ENCODE measurements at regions not wholly inside any gene's neighbourhood (a gene's known extent, or its start where the extent isn't known, plus 50 kb on each side); places are given as distances from the start of the nearest gene placed in this dataset.

GRCh38 chr6:181049-181654 is 111.1 kb upstream of the DUSP22 start:
- H3K27ac ChIP-seq (ENCODE audit: low read length), result no peak overlapping the region

DNA sequence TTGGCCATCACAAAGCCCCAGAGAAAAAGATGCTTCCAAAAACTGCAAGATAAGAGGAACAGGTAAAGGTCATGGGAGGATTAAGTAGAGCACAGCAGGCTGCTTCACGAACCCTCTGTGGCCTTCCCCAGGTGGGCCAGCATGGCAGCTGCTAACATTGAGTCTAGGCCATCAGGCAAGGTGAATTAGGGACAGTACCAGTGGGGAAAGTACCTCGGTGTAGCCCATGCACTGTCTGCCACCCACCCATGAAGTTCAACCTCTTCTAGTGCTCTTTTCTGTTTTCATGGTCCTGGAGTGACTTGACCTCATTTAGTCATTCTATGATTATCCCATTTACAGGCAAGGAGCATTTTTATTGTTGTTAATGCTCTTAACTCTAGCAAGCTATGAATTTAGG is 108.6 kb upstream of the DUSP22 start:
- H3K36me3 ChIP-seq (ENCODE audit: insufficient read depth, low read depth, low read length), result no peaks in the 10 kb centered on the region
- peaks cover 2% of the 10 kb centered on the region; the same call in 1 of the 2 replicates for H3K9me3 ChIP-seq (ENCODE audit: insufficient read depth, low read depth, low read length)
- no peaks in the 10 kb centered on the region for H3K27me3 ChIP-seq (ENCODE audit: insufficient read depth, low read length)
- no peak overlapping the region for H3K9ac ChIP-seq (ENCODE audit: low read depth, low read length)
- H3K27ac ChIP-seq (ENCODE audit: low read length), result no peak overlapping the region
- 0 out of 2 replicates have a peak, but pooled peaks cover 2% of the 10 kb centered on the region for H3K4me1 ChIP-seq (ENCODE audit: insufficient read depth, low read length)
- H3K4me3 ChIP-seq (ENCODE audit: low read length), result no peak overlapping the region

More at GRCh38 chr6:181049-181654, 111.1 kb upstream of the DUSP22 start:
- peaks cover 13% of the 10 kb centered on the region; the same call in 1 of the 2 replicates for H3K9me3 ChIP-seq (ENCODE audit: insufficient read depth, low read depth, low read length)
- H3K4me1 ChIP-seq (ENCODE audit: insufficient read depth, low read length), result no peaks in the 10 kb centered on the region
- no peak overlapping the region for H3K4me3 ChIP-seq (ENCODE audit: low read length)
- H3K27me3 ChIP-seq (ENCODE audit: insufficient read depth, low read length), result no peaks in the 10 kb centered on the region
- H3K9ac ChIP-seq (ENCODE audit: low read depth, low read length), result no peak overlapping the region
- no peaks in the 10 kb centered on the region for H3K36me3 ChIP-seq (ENCODE audit: insufficient read depth, low read depth, low read length)

DNA sequence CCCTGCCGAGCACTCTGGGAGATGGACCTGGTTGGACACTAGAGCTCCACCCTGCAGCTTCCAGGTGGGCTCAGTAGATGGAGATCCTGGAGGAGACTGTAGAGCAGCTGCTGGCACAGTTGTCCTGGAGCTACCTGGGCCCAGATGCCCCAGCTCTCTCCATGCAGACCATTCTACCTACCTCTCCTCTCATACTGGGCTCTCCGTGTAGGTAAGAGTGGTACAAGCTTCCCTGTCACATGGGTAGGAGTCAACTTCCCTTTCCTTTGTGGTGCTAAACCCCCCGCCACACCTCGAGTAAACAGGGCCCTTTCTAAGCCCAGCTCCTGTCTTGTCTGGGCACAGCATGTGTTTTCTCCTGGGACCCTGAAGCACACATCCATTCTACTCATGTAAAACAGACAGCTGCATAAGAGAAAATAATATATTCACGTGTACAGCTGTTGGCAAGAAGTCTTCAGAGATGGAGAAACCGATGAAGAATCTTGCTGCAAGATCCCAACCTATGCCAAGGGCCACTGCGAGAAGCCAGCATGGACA is 108.1 kb upstream of the DUSP22 start:
- H3K27me3 ChIP-seq (ENCODE audit: insufficient read depth, low read length), result no peaks in the 10 kb centered on the region
- H3K27ac ChIP-seq (ENCODE audit: low read length), result no peak overlapping the region
- no peaks in the 10 kb centered on the region for H3K9me3 ChIP-seq (ENCODE audit: insufficient read depth, low read depth, low read length)
- H3K9ac ChIP-seq (ENCODE audit: low read depth, low read length), result no peak overlapping the region
- H3K4me3 ChIP-seq (ENCODE audit: low read length), result no peak overlapping the region
- H3K36me3 ChIP-seq (ENCODE audit: insufficient read depth, low read depth, low read length), result no peaks in the 10 kb centered on the region
- H3K4me1 ChIP-seq (ENCODE audit: insufficient read depth, low read length), result 0 out of 2 replicates have a peak, but pooled peaks cover 2% of the 10 kb centered on the region

- Histone ChIP-seq H3K27ac (ENCODE audit: low read length) (no peak overlapping the region), H3K4me1 (ENCODE audit: insufficient read depth, low read length) (0 out of 2 replicates have a peak, but pooled peaks cover 2% of the 10 kb centered on the region), H3K9ac (ENCODE audit: low read depth, low read length) (no peak overlapping the region)
Measured at GRCh38 chr6:186340-186965, 105.8 kb upstream of the DUSP22 start.

GRCh38 chr6:187210-187861 is 105.0 kb upstream of the DUSP22 start:
- H3K4me1 ChIP-seq (ENCODE audit: insufficient read depth, low read length), result 0 out of 2 replicates have a peak, but pooled peaks cover 2% of the 10 kb centered on the region
- H3K9ac ChIP-seq (ENCODE audit: low read depth, low read length), result no peak overlapping the region
- no peaks in the 10 kb centered on the region for H3K9me3 ChIP-seq (ENCODE audit: insufficient read depth, low read depth, low read length)
- H3K4me3 ChIP-seq (ENCODE audit: low read length), result no peak overlapping the region
- no peak overlapping the region for H3K27ac ChIP-seq (ENCODE audit: low read length)
- no peaks in the 10 kb centered on the region for H3K36me3 ChIP-seq (ENCODE audit: insufficient read depth, low read depth, low read length)
- H3K27me3 ChIP-seq (ENCODE audit: insufficient read depth, low read length), result no peaks in the 10 kb centered on the region

More at GRCh38 chr6:186340-186965, 105.8 kb upstream of the DUSP22 start:
- no peaks in the 10 kb centered on the region for H3K27me3 ChIP-seq (ENCODE audit: insufficient read depth, low read length)
- H3K36me3 ChIP-seq (ENCODE audit: insufficient read depth, low read depth, low read length), result no peaks in the 10 kb centered on the region
- H3K4me3 ChIP-seq (ENCODE audit: low read length), result no peak overlapping the region
- H3K9me3 ChIP-seq (ENCODE audit: insufficient read depth, low read depth, low read length), result no peaks in the 10 kb centered on the region

GRCh38 chr6:188821-189655 is 103.2 kb upstream of the DUSP22 start:
- Histone ChIP-seq H3K9ac (ENCODE audit: low read depth, low read length) (no peak overlapping the region), H3K4me3 (ENCODE audit: low read length) (no peak overlapping the region), H3K9me3 (ENCODE audit: insufficient read depth, low read depth, low read length) (no peaks in the 10 kb centered on the region), H3K27me3 (ENCODE audit: insufficient read depth, low read length) (no peaks in the 10 kb centered on the region), H3K4me1 (ENCODE audit: insufficient read depth, low read length) (0 out of 2 replicates have a peak, but pooled peaks cover 2% of the 10 kb centered on the region), H3K36me3 (ENCODE audit: insufficient read depth, low read depth, low read length) (no peaks in the 10 kb centered on the region), H3K27ac (ENCODE audit: low read length) (no peak overlapping the region)

DNA sequence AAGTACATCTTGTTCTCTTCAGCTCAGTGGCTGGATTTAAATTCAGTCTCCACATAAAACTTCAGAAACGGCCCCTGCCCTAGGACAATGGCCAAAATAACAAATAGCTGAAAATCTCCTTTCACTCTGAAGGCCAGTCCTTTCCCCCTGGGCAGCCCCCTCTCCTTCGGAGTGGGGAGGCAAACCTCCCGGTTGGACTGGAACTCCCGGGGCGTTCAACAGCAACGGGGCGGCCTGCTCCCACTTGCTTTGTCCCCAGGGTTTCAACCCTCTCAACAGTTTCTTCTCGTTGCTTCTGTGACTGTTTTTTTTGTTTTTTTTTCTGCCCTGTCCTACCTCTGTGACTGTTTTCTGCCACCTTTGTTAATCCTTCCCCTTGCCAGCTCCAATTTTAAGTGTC is 102.6 kb upstream of the DUSP22 start:
- H3K27ac ChIP-seq (ENCODE audit: low read length), result no peak overlapping the region
- H3K9ac ChIP-seq (ENCODE audit: low read depth, low read length), result no peak overlapping the region
- no peak overlapping the region for H3K4me3 ChIP-seq (ENCODE audit: low read length)
- H3K4me1 ChIP-seq (ENCODE audit: insufficient read depth, low read length), result 0 out of 2 replicates have a peak, but pooled peaks cover 2% of the 10 kb centered on the region
- no peaks in the 10 kb centered on the region for H3K9me3 ChIP-seq (ENCODE audit: insufficient read depth, low read depth, low read length)
- H3K36me3 ChIP-seq (ENCODE audit: insufficient read depth, low read depth, low read length), result no peaks in the 10 kb centered on the region
- no peaks in the 10 kb centered on the region for H3K27me3 ChIP-seq (ENCODE audit: insufficient read depth, low read length)

DNA sequence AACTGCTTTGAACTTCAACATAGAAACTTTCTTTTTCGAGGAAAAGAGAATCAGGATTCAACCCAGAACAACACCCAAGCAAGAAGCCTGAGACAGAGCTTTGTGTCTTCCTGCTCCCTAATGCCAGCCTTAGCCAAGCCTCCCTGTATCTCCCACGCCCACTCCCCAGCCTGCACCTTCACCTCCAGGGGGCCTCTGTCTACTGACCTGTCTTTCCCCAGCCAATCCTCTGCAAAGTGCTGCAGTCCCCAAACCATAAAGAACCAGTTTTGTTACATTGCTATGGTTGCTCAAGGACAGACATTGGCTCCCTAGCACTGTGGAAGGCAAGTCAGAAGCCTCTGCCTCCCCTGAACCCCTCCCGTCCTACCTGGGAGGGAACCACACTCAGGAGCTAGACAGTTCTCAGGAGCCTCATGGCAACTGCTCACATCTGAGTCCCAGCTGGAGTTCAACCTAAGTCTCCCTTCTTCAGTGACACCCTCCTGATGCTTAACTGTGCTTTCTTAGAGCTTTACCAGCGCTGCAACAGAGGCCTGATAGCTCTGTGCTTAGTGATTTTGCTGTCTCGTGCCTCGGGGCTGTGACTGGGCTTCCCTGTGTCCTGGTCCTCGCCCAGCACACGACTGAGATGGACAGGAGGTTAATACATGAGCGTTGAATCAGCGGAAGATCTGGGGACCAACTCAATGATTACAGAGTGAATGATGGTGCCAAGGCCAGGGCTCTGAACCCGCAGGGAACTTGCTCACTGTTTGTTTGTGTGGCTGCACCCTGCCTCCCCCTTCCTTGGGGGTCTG is 101.5 kb upstream of the DUSP22 start:
- Histone ChIP-seq H3K36me3 (ENCODE audit: insufficient read depth, low read depth, low read length) (no peaks in the 10 kb centered on the region), H3K9me3 (ENCODE audit: insufficient read depth, low read depth, low read length) (no peaks in the 10 kb centered on the region), H3K27ac (ENCODE audit: low read length) (no peak overlapping the region), H3K27me3 (ENCODE audit: insufficient read depth, low read length) (no peaks in the 10 kb centered on the region), H3K4me3 (ENCODE audit: low read length) (no peak overlapping the region), H3K4me1 (ENCODE audit: insufficient read depth, low read length) (0 out of 2 replicates have a peak, but pooled peaks cover 2% of the 10 kb centered on the region), H3K9ac (ENCODE audit: low read depth, low read length) (no peak overlapping the region)

DNA sequence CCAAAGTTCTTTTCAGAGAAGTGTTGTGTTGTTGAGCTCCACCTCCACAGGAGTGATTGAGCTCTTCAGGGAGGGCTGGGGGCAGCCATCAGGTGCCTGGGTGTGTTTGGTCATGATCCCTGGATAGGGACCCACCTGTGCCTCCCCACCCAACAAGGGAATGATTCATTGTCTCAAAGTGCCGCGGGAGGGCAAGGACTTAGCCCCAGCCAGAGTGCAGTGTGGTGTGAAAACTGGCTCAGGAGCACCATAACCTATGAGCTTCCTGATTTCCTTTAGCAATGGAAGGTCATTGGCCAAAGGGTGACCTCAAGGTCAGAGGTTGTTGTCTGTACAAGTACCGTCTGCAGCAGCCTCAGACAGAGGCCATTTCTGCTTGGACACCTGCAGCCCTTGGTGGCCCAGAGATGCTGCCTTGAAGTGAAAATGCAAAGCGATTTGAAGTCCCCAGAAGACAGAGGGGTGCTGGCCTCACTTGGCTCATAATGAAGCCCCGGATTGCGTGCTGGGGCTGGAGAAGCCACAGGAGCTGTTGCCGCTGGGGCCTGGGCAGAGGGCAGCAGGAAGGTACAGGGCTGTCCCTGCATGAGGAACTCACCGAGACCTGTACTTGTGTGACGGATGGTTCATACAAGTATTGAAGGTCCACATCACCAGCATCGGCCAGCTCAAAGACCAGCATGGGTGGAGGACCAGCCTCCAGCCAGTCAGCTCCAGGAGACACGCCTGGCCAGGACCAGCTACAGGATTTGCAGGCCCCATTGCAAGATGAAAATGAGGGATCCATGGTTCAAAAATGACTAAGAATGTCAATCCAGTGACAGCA is 100.6 kb upstream of the DUSP22 start:
- no peak overlapping the region for H3K9ac ChIP-seq (ENCODE audit: low read depth, low read length)
- H3K9me3 ChIP-seq (ENCODE audit: insufficient read depth, low read depth, low read length), result no peaks in the 10 kb centered on the region
- no peaks in the 10 kb centered on the region for H3K36me3 ChIP-seq (ENCODE audit: insufficient read depth, low read depth, low read length)
- H3K4me3 ChIP-seq (ENCODE audit: low read length), result no peak overlapping the region
- H3K27ac ChIP-seq (ENCODE audit: low read length), result no peak overlapping the region
- H3K27me3 ChIP-seq (ENCODE audit: insufficient read depth, low read length), result no peaks in the 10 kb centered on the region
- 0 out of 2 replicates have a peak, but pooled peaks cover 2% of the 10 kb centered on the region for H3K4me1 ChIP-seq (ENCODE audit: insufficient read depth, low read length)

DNA sequence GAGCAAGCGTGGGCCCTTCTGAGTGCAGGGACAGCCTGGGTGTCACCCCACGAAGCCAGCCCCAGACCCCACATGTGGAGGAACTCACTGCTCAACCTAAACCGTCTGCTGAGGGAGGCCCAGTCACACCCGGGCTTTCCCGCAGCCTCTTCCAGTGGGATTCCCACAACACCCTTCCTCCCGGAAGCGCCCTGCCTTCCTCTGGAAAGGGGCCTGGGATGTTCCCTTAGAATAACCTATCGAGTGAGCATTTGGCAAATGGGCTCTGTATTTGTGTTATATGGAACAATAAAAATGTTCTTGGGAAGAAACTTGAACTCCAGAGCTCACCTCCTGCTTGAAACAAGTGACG is 100.0 kb upstream of the DUSP22 start:
- H3K4me1 ChIP-seq (ENCODE audit: insufficient read depth, low read length), result 0 out of 2 replicates have a peak, but pooled peaks cover 2% of the 10 kb centered on the region
- no peak overlapping the region for H3K9ac ChIP-seq (ENCODE audit: low read depth, low read length)
- no peaks in the 10 kb centered on the region for H3K9me3 ChIP-seq (ENCODE audit: insufficient read depth, low read depth, low read length)
- H3K27me3 ChIP-seq (ENCODE audit: insufficient read depth, low read length), result no peaks in the 10 kb centered on the region
- H3K27ac ChIP-seq (ENCODE audit: low read length), result no peak overlapping the region
- no peaks in the 10 kb centered on the region for H3K36me3 ChIP-seq (ENCODE audit: insufficient read depth, low read depth, low read length)
- H3K4me3 ChIP-seq (ENCODE audit: low read length), result no peak overlapping the region

All from iPS-20b (cell line).